ENCODE measurements at regions not wholly inside any gene's neighbourhood (a gene's known extent, or its start where the extent isn't known, plus 50 kb on each side); places are given as distances from the start of the nearest gene placed in this dataset.

- no peaks in the 10 kb centered on the region for H3K4me1 ChIP-seq (ENCODE audit: low read depth, poor library complexity, severe bottlenecking)
- H3K36me3 ChIP-seq (ENCODE audit: insufficient read depth) = no peaks in the 10 kb centered on the region
- no peak overlapping the region for H2AFZ ChIP-seq (ENCODE audit: low read depth)
- H3K27me3 ChIP-seq (ENCODE audit: insufficient read depth, low read depth) = no peaks in the 10 kb centered on the region
- no peaks in the 10 kb centered on the region for H3K79me2 ChIP-seq (ENCODE audit: insufficient read depth, low read depth)
- TF ChIP-seq, protein P1, sequence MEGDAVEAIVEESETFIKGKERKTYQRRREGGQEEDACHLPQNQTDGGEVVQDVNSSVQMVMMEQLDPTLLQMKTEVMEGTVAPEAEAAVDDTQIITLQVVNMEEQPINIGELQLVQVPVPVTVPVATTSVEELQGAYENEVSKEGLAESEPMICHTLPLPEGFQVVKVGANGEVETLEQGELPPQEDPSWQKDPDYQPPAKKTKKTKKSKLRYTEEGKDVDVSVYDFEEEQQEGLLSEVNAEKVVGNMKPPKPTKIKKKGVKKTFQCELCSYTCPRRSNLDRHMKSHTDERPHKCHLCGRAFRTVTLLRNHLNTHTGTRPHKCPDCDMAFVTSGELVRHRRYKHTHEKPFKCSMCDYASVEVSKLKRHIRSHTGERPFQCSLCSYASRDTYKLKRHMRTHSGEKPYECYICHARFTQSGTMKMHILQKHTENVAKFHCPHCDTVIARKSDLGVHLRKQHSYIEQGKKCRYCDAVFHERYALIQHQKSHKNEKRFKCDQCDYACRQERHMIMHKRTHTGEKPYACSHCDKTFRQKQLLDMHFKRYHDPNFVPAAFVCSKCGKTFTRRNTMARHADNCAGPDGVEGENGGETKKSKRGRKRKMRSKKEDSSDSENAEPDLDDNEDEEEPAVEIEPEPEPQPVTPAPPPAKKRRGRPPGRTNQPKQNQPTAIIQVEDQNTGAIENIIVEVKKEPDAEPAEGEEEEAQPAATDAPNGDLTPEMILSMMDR (conservative IDR thresholded peaks at IDR 0.05; ENCODE audit: low read depth, low read length) = no peak
- no peak overlapping the region for H3K27ac ChIP-seq
- no peak overlapping the region for H3K4me3 ChIP-seq (IDR thresholded peaks at IDR 0.05; ENCODE audit: insufficient read depth, low read depth, low read length)
- H3K4me2 ChIP-seq = no peak overlapping the region
- H4K20me1 ChIP-seq (ENCODE audit: insufficient read depth) = no peaks in the 10 kb centered on the region
- H3K9ac ChIP-seq = no peak overlapping the region
These were observed 453.9 kb upstream of the PROK2 start for GRCh38 chr3:72238801-72239200.

GRCh38 chr3:72238010-72238691, 453.2 kb upstream of the PROK2 start:
- H3K4me1 ChIP-seq (ENCODE audit: low read depth, poor library complexity, severe bottlenecking) = no peaks in the 10 kb centered on the region
- no peak overlapping the region for H2AFZ ChIP-seq (ENCODE audit: low read depth)
- no peaks in the 10 kb centered on the region for H3K27me3 ChIP-seq (ENCODE audit: insufficient read depth, low read depth)
- no peaks in the 10 kb centered on the region for H3K79me2 ChIP-seq (ENCODE audit: insufficient read depth, low read depth)
- H4K20me1 ChIP-seq (ENCODE audit: insufficient read depth) = no peaks in the 10 kb centered on the region
- no peak overlapping the region for H3K4me3 ChIP-seq (IDR thresholded peaks at IDR 0.05; ENCODE audit: insufficient read depth, low read depth, low read length)
- TF ChIP-seq, protein P1 (conservative IDR thresholded peaks at IDR 0.05; ENCODE audit: low read depth, low read length) = no peak
- H3K36me3 ChIP-seq (ENCODE audit: insufficient read depth) = no peaks in the 10 kb centered on the region
- no peak overlapping the region for H3K27ac ChIP-seq
- H3K9ac ChIP-seq = no peak overlapping the region
- no peak overlapping the region for H3K4me2 ChIP-seq

- H3K4me2 ChIP-seq = no peak overlapping the region
- H3K79me2 ChIP-seq (ENCODE audit: insufficient read depth, low read depth) = no peaks in the 10 kb centered on the region
- no peaks in the 10 kb centered on the region for H3K36me3 ChIP-seq (ENCODE audit: insufficient read depth)
- H3K4me3 ChIP-seq (IDR thresholded peaks at IDR 0.05; ENCODE audit: insufficient read depth, low read depth, low read length) = no peak overlapping the region
- no peaks in the 10 kb centered on the region for H4K20me1 ChIP-seq (ENCODE audit: insufficient read depth)
- no peaks in the 10 kb centered on the region for H3K4me1 ChIP-seq (ENCODE audit: low read depth, poor library complexity, severe bottlenecking)
- H3K27ac ChIP-seq = no peak overlapping the region
- no peaks in the 10 kb centered on the region for H3K27me3 ChIP-seq (ENCODE audit: insufficient read depth, low read depth)
- no peak overlapping the region for H3K9ac ChIP-seq
- TF ChIP-seq, protein P1 (conservative IDR thresholded peaks at IDR 0.05; ENCODE audit: low read depth, low read length) = no peak
- H2AFZ ChIP-seq (ENCODE audit: low read depth) = no peak overlapping the region
These were observed 452.7 kb upstream of the PROK2 start for GRCh38 chr3:72237679-72238009.

DNA sequence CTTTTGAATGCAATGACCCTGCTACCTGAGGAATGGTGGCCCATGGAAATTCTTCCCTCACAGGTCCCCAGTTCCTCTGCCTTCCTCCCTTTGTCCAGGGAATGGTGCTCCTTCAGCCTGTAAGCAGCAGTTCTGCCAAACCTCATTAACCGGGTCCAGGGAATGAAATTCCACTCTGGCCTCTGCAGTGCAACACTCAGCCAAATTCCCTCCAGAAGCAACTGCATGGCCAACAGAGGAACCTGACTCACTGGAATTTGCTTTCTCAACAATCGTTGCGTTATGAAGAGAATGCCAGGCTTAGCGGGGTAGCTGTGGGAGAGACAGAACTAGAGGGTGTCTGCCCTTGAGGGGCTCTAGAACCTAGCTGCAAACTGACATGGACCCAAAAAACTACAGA, 449.4 kb upstream of the PROK2 start:
- H2AFZ ChIP-seq (ENCODE audit: low read depth) = no peak overlapping the region
- no peak overlapping the region for H3K27ac ChIP-seq
- H3K4me1 ChIP-seq (ENCODE audit: low read depth, poor library complexity, severe bottlenecking) = no peaks in the 10 kb centered on the region
- no peaks in the 10 kb centered on the region for H3K27me3 ChIP-seq (ENCODE audit: insufficient read depth, low read depth)
- no peaks in the 10 kb centered on the region for H3K79me2 ChIP-seq (ENCODE audit: insufficient read depth, low read depth)
- H3K4me2 ChIP-seq = no peak overlapping the region
- no peak overlapping the region for H3K9ac ChIP-seq
- no peaks in the 10 kb centered on the region for H3K36me3 ChIP-seq (ENCODE audit: insufficient read depth)
- H3K4me3 ChIP-seq (IDR thresholded peaks at IDR 0.05; ENCODE audit: insufficient read depth, low read depth, low read length) = no peak overlapping the region
- no peaks in the 10 kb centered on the region for H4K20me1 ChIP-seq (ENCODE audit: insufficient read depth)
- TF ChIP-seq, protein P1 (conservative IDR thresholded peaks at IDR 0.05; ENCODE audit: low read depth, low read length) = no peak
